Gastroesophageal sphincter (tissue), 4 donors: ENCODE measurements at regions not wholly inside any gene's neighbourhood (a gene's known extent, or its start where the extent isn't known, plus 50 kb on each side); places are given as distances from the start of the nearest gene placed in this dataset.

ENCODE experiments used
- ATAC-seq: fragments of 150-250 bp; one replicate; pipeline ENCODE4 v1.9.1; 2016; ENCODE audit warnings: mild to moderate bottlenecking, moderate library complexity
- H3K27ac ChIP-seq, 4 donors: fragments of 200-600 bp; sonication (generic) in 3 of 4; 1 replicate in 3 of 4; 2 replicates in 1 of 4; pipeline ENCODE4 v1.5.1; 2016 to 2019
- H3K27me3 ChIP-seq: fragments of 200-600 bp; sonication (generic); one replicate; pipeline ENCODE4 v1.5.1; 2019
- H3K36me3 ChIP-seq, 2 donors: fragments of 200-600 bp; sonication (generic); one replicate each; pipeline ENCODE4 v1.5.1; 2019; ENCODE audit warnings: control low read depth in 1 of 2
- H3K4me1 ChIP-seq, 3 donors: fragments of 200-600 bp; sonication (generic); 1 replicate in 2 of 3; 2 replicates in 1 of 3; pipeline ENCODE4 v1.5.1; 2016 to 2019; ENCODE audit warnings: control low read depth in 2 of 3
- H3K4me3 ChIP-seq, 2 donors: fragments of 200-600 bp; sonication (generic); one replicate each; pipeline ENCODE4 v1.5.1; 2019; ENCODE audit warnings: mild to moderate bottlenecking in 1 of 2, moderate library complexity in 1 of 2
- H3K9me3 ChIP-seq, 3 donors: fragments of 200-600 bp; sonication (generic); one replicate each; pipeline ENCODE4 v1.5.1; 2017 to 2019; ENCODE audit warnings: control low read depth in 2 of 3
- CTCF ChIP-seq, 4 experiments: fragments of 200-600 bp in 2 of 4; fragments of 450-650 bp in 2 of 4; sonication (generic) in 1 of 4; IDR thresholded peaks; one replicate each; pipeline ENCODE4 v1.5.1; 2017 to 2019; ENCODE audit warnings: antibody characterized with exemption in 4 of 4, mild to moderate bottlenecking in 2 of 4, moderate library complexity in 2 of 4
- EP300 ChIP-seq: sonication (generic); formaldehyde crosslinking; IDR thresholded peaks from one replicate; pipeline ENCODE4 v1.6.1; 2017; ENCODE audit warnings: antibody characterized with exemption, mild to moderate bottlenecking
- POLR2A ChIP-seq, 2 donors: fragments of 450-650 bp; IDR thresholded peaks; one replicate each; pipeline ENCODE4 v1.6.1; 2017; ENCODE audit warnings: antibody characterized with exemption in 2 of 2, mild to moderate bottlenecking in 2 of 2, moderate library complexity in 1 of 2
- POLR2AphosphoS5 ChIP-seq: sonication (generic); formaldehyde crosslinking; IDR thresholded peaks from one replicate; pipeline ENCODE4 v1.6.1; 2017; ENCODE audit warnings: antibody characterized with exemption
- WGBS, 2 donors: methylation state at CpG; one replicate each; pipeline ENCODE4 v1.1.5; 2018; ENCODE audit warnings: low coverage in 1 of 2; 5-methylcytosine and 5-hydroxymethylcytosine counted together

- WGBS, 2 donors = 64 to 88% methylated on average over 1 to 2 of the region's 2 CpGs
- TF ChIP-seq CTCF (IDR thresholded peaks at IDR 0.05) (no peak), POLR2A (IDR thresholded peaks at IDR 0.05) (no peak), POLR2AphosphoS5 (no peak), EP300 (no peak)
- Histone ChIP-seq H3K4me3 (no peak overlapping the region), H3K27me3 (no peaks in the 10 kb centered on the region), H3K9me3 (no peaks in the 10 kb centered on the region), H3K36me3 (no peaks in the 10 kb centered on the region), H3K4me1 (no peaks in the 10 kb centered on the region), H3K27ac (no peak overlapping the region)
- ATAC-seq = no peak
Observed at GRCh38 chr10:62666275-62666674, 138.2 kb upstream of the ADO start.

GRCh38 chr10:62669341-62669740 is 135.2 kb upstream of the ADO start:
- Histone ChIP-seq H3K36me3 (no peaks in the 10 kb centered on the region), H3K4me1 (no peaks in the 10 kb centered on the region), H3K9me3 (no peaks in the 10 kb centered on the region), H3K4me3 (no peak overlapping the region), H3K27me3 (no peaks in the 10 kb centered on the region), H3K27ac (no peak overlapping the region)
- 60% methylated on average over 2 to 4 of the region's 4 CpGs for WGBS, 2 donors
- TF ChIP-seq POLR2AphosphoS5 (no peak), POLR2A (IDR thresholded peaks at IDR 0.05) (no peak), CTCF (IDR thresholded peaks at IDR 0.05) (no peak), EP300 (no peak)
- ATAC-seq = no peak

- Histone ChIP-seq H3K27me3 (no peaks in the 10 kb centered on the region), H3K4me3 (no peak overlapping the region), H3K27ac (no peak overlapping the region), H3K9me3 (no peaks in the 10 kb centered on the region), H3K4me1 (no peaks in the 10 kb centered on the region), H3K36me3 (no peaks in the 10 kb centered on the region)
- WGBS, 2 donors = 50% methylated on average over 1 of the region's 1 CpG; no CpG with 5 or more reads in 1 of the 2 donors
- TF ChIP-seq POLR2A (IDR thresholded peaks at IDR 0.05) (no peak), POLR2AphosphoS5 (no peak), EP300 (no peak), CTCF (IDR thresholded peaks at IDR 0.05) (no peak)
- no peak for ATAC-seq
Observed at GRCh38 chr10:62671104-62671503, 133.4 kb upstream of the ADO start.

GRCh38 chr10:62681211-62681940 is 123.1 kb upstream of the ADO start:
- peaks cover 0 to 10% (median 0%) of the 10 kb centered on the region in 3 donors for H3K9me3 ChIP-seq
- TF ChIP-seq POLR2A (IDR thresholded peaks at IDR 0.05) = no peak
- no peak for TF ChIP-seq EP300
- ATAC-seq = no peak
- H3K27ac ChIP-seq = no peak overlapping the region
- H3K4me1 ChIP-seq = no peaks in the 10 kb centered on the region
- H3K27me3 ChIP-seq = no peaks in the 10 kb centered on the region
- H3K36me3 ChIP-seq = no peaks in the 10 kb centered on the region
- 60 to 94% methylated on average over 2 to 3 of the region's 8 CpGs for WGBS, 2 donors
- no peak overlapping the region for H3K4me3 ChIP-seq

- TF ChIP-seq POLR2A (IDR thresholded peaks at IDR 0.05) (no peak), POLR2AphosphoS5 (no peak), CTCF (IDR thresholded peaks at IDR 0.05) (no peak), EP300 (no peak)
- Histone ChIP-seq H3K27me3 (no peaks in the 10 kb centered on the region), H3K27ac (no peak overlapping the region), H3K36me3 (no peaks in the 10 kb centered on the region), H3K4me3 (no peak overlapping the region), H3K9me3 (no peaks in the 10 kb centered on the region), H3K4me1 (no peaks in the 10 kb centered on the region)
- no peak for ATAC-seq
- 61 to 66% methylated on average over 4 to 5 of the region's 5 CpGs for WGBS, 2 donors
Observed at GRCh38 chr10:62684911-62685310, 119.6 kb upstream of the ADO start.
